K562 (cell line): ENCODE measurements at regions not wholly inside any gene's neighbourhood (a gene's known extent, or its start where the extent isn't known, plus 50 kb on each side); places are given as distances from the start of the nearest gene placed in this dataset.

Experiments used
- ATAC-seq: fragments of 200-7000 bp; cut with Tn5 transposase; 3 replicates; pipeline ENCODE4 v1.9.1; 2020; ENCODE audit warnings: moderate library complexity
- BruUV-seq: library from RNA; stranded (reverse); fragments of 400-500 nt; replicated peaks from 2 replicates; lab custom pipeline; 2021; lab: Mats Ljungman, UMichigan
- CTCF ChIA-PET: fragments of 300-600 bp; formaldehyde crosslinking; extraction: SDS; loops from one replicate; lab custom pipeline; 2021; ENCODE audit warnings: low intra/inter-chr PET ratio; lab: Yijun Ruan, JAX
- POLR2A ChIA-PET: fragments of 300-600, 350-650 bp; sonication (Branson Sonifier 250); formaldehyde crosslinking; extraction: SDS; loops from one replicate; lab custom pipeline; 2021; ENCODE audit warnings: antibody characterized with exemption, inconsistent platforms; lab: Yijun Ruan, JAX
- DNase-seq, 4 experiments: peaks; one replicate each; pipeline versions ENCODE4 v3.0.0 to v3.0.0-alpha.2; 2011 to 2018; ENCODE audit warnings: low spot score in 3 of 4, mixed read lengths in 3 of 4; ENCODE audit errors: extremely low read depth in 1 of 4
- FAIRE-seq: peaks from 2 replicates; lab custom pipeline; 2011; peaks lifted over from hg19 to GRCh38; lab: Jason Lieb, UNC
- H2AFZ ChIP-seq: 2 replicates; pipeline ENCODE4 v1.6.0; 2011; ENCODE audit warnings: low read depth, low read length, control low read depth, inconsistent platforms
- H3K27ac ChIP-seq: fragments of 200-600 bp; 3 replicates; pipeline ENCODE4 v1.8.0; 2011; ENCODE audit warnings: low read depth, mild to moderate bottlenecking, control low read depth, inconsistent platforms, low read length, moderate library complexity, mixed read lengths; ENCODE audit errors: extremely low read depth
- H3K27me3 ChIP-seq, 2 experiments: fragments of 300-600 bp in 1 of 2; 2 replicates in 1 of 2; 3 replicates in 1 of 2; pipeline versions ENCODE4 v1.6.0 to v1.8.0; 2011; ENCODE audit warnings: inconsistent platforms in 2 of 2, low read length in 2 of 2, mild to moderate bottlenecking in 1 of 2, mixed read lengths in 1 of 2, moderate library complexity in 1 of 2; ENCODE audit not compliant: control insufficient read depth in 2 of 2, insufficient read depth in 2 of 2
- H3K36me3 ChIP-seq: fragments of 300-600 bp; 3 replicates; pipeline ENCODE4 v1.8.0; 2011; ENCODE audit warnings: mild to moderate bottlenecking, low read length, inconsistent platforms; ENCODE audit not compliant: control insufficient read depth, insufficient read depth
- H3K4me1 ChIP-seq, 2 experiments: fragments of 200-600 bp in 1 of 2; replicated peaks in 1 of 2; 2 replicates in 1 of 2; 3 replicates in 1 of 2; pipeline versions ENCODE4 v1.5.1 to v1.8.0; 2011; ENCODE audit warnings: inconsistent platforms in 2 of 2, low read length in 2 of 2, mild to moderate bottlenecking in 1 of 2, mixed read lengths in 1 of 2, moderate library complexity in 1 of 2; ENCODE audit not compliant: control insufficient read depth in 2 of 2, insufficient read depth in 2 of 2
- H3K4me2 ChIP-seq: 2 replicates; pipeline ENCODE4 v1.6.1; 2011; ENCODE audit warnings: low read length, control low read depth, inconsistent platforms, mixed read lengths; ENCODE audit not compliant: insufficient read depth
- H3K4me3 ChIP-seq: fragments of 200-600 bp; sonication (generic), shearing (Covaris generic); 2 replicates; pipeline ENCODE4 v1.5.1; 2016; ENCODE audit warnings: control low read depth, inconsistent platforms
- H3K79me2 ChIP-seq: fragments of 200-600 bp; 3 replicates; pipeline ENCODE4 v1.8.0; 2011; ENCODE audit warnings: low read length, inconsistent platforms; ENCODE audit not compliant: control insufficient read depth, insufficient read depth
- H3K9ac ChIP-seq, 2 experiments: 2 replicates each; pipeline versions ENCODE4 v1.6.0 to v1.6.1; 2011; ENCODE audit warnings: low read depth in 2 of 2, low read length in 2 of 2, control low read depth in 1 of 2, inconsistent platforms in 1 of 2, mild to moderate bottlenecking in 1 of 2, mixed read lengths in 1 of 2; ENCODE audit not compliant: insufficient read depth in 1 of 2
- H3K9me1 ChIP-seq: one replicate; pipeline ENCODE4 v1.6.0; 2011; ENCODE audit warnings: inconsistent platforms, mild to moderate bottlenecking, low read length, moderate library complexity; ENCODE audit not compliant: control insufficient read depth, insufficient read depth
- H3K9me3 ChIP-seq: replicated peaks from 2 replicates; pipeline ENCODE4 v1.5.1; 2011; ENCODE audit warnings: low read depth, low read length, inconsistent platforms; ENCODE audit not compliant: control insufficient read depth, insufficient read depth
- H4K20me1 ChIP-seq: replicated peaks from 2 replicates; pipeline ENCODE4 v1.6.1; 2011; ENCODE audit warnings: low read length, inconsistent platforms, mixed read lengths; ENCODE audit not compliant: control insufficient read depth, insufficient read depth
- FOXA1 ChIP-seq: fragments of 450-650 bp; IDR thresholded peaks from 2 replicates; pipeline ENCODE4 v1.6.1; 2016; ENCODE audit warnings: mild to moderate bottlenecking, borderline replicate concordance
- HDAC6 ChIP-seq: IDR thresholded peaks from 2 replicates; pipeline ENCODE4 v1.6.1; 2012; ENCODE audit warnings: low read depth, mild to moderate bottlenecking, control low read depth, inconsistent platforms, low read length, moderate library complexity
- KAT8 ChIP-seq: fragments of 450-650 bp; IDR thresholded peaks from 2 replicates; pipeline ENCODE4 v1.6.1; 2016; ENCODE audit warnings: low read depth, mild to moderate bottlenecking
- KLF10 ChIP-seq: fragments of 250-450 bp; sonication (Bioruptor Pico); IDR thresholded peaks from 2 replicates; pipeline ENCODE4 v1.6.1; 2021; ENCODE audit warnings: matching md5 sums
- KLF6 ChIP-seq: fragments of 250-450 bp; sonication (Bioruptor Pico); IDR thresholded peaks from 2 replicates; pipeline ENCODE4 v1.4.0; 2020; ENCODE audit warnings: mild to moderate bottlenecking, moderate library complexity, borderline replicate concordance
- MLX ChIP-seq, 2 experiments: fragments of 450-650 bp in 1 of 2; sonication (generic) in 1 of 2; formaldehyde crosslinking; conservative IDR thresholded peaks; 2 replicates each; pipeline versions ENCODE4 v1.4.0 to v1.8.1; 2020 to 2022; ENCODE audit warnings: mild to moderate bottlenecking in 1 of 2, missing genetic modification reagents in 1 of 2
- NUFIP1 ChIP-seq: fragments of 450-650 bp; IDR thresholded peaks from 2 replicates; pipeline ENCODE4 v1.6.1; 2018; ENCODE audit not compliant: partially characterized antibody
- PTRF ChIP-seq: fragments of 450-650 bp; IDR thresholded peaks from 2 replicates; pipeline ENCODE4 v1.6.1; 2016; ENCODE audit warnings: mild to moderate bottlenecking, missing genetic modification characterization, missing compliant biosample characterization
- THRAP3 ChIP-seq: fragments of 450-650 bp; IDR thresholded peaks from 2 replicates; pipeline ENCODE4 v1.6.1; 2016; ENCODE audit warnings: mild to moderate bottlenecking, inconsistent platforms, borderline replicate concordance
- WGBS: fragments of 100-300 bp; shearing (Covaris generic); methylation state at CpG from one replicate; pipeline ENCODE4 v1.1.6; 2016; ENCODE audit warnings: low coverage, mixed read lengths; ENCODE audit not compliant: insufficient coverage; ENCODE audit errors: missing lambda C conversion rate; 5-methylcytosine and 5-hydroxymethylcytosine counted together
- in situ Hi-C: fragments of 300-500 bp; cut with MboI; formaldehyde crosslinking; loops from 4 replicates; pipeline ENCODE4 v1.15.0; 2018; ENCODE audit warnings: inconsistent platforms, mixed read lengths
- intact Hi-C: fragments of 100-400 bp; cut with micrococcal nuclease; formaldehyde crosslinking; loops from 2 replicates; pipeline ENCODE4 v1.14.2; 2022
- TF ChIP-seq, protein P1 (sequence below): fragments of 250-450 bp; sonication (Bioruptor Pico); IDR thresholded peaks from 2 replicates; pipeline ENCODE4 v1.5.0; 2021
- TF ChIP-seq, protein P2 (sequence below): fragments of 450-650 bp; IDR thresholded peaks from 2 replicates; pipeline ENCODE4 v1.7.1; 2018; ENCODE audit warnings: mild to moderate bottlenecking, low read depth; ENCODE audit not compliant: partially characterized antibody
- TF ChIP-seq, protein P3 (sequence below): fragments of 250-450 bp; sonication (Bioruptor Pico); IDR thresholded peaks from 2 replicates; pipeline ENCODE4 v1.4.0; 2020; ENCODE audit warnings: mild to moderate bottlenecking, moderate library complexity, borderline replicate concordance

- Histone ChIP-seq H3K4me1 (no peaks in the 10 kb centered on the region), H3K4me2 (no peak overlapping the region), H3K4me3 (no peak overlapping the region), H3K79me2 (no peaks in the 10 kb centered on the region), H3K27ac (no peak overlapping the region), H4K20me1 (no peaks in the 10 kb centered on the region), H3K9ac (no peak overlapping the region), H3K9me1 (no peaks in the 10 kb centered on the region), H3K9me3 (no peaks in the 10 kb centered on the region), H2AFZ (no peak overlapping the region), H3K36me3 (no peaks in the 10 kb centered on the region), H3K27me3 (no peaks in the 10 kb centered on the region)
- intact Hi-C loops: no loop called here
- ChIA-PET POLR2A (no interaction called here), CTCF (no interaction called here)
- WGBS: 0% methylated on average over 5 of the region's 5 CpGs
- in situ Hi-C loops: no loop called here
- ATAC-seq: no peak
- no peak for DNase-seq
- no TSS peak for BruUV-seq
- FAIRE-seq: no peak
- TF ChIP-seq KLF10 (CRISPR knock-in tag): no peak
- no peak for TF ChIP-seq KLF6 (CRISPR knock-in tag)
- no peak for TF ChIP-seq THRAP3
- no peak for TF ChIP-seq PTRF (tag)
- TF ChIP-seq, protein P1, sequence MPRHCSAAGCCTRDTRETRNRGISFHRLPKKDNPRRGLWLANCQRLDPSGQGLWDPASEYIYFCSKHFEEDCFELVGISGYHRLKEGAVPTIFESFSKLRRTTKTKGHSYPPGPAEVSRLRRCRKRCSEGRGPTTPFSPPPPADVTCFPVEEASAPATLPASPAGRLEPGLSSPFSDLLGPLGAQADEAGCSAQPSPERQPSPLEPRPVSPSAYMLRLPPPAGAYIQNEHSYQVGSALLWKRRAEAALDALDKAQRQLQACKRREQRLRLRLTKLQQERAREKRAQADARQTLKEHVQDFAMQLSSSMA: no peak
- TF ChIP-seq, protein P2, sequence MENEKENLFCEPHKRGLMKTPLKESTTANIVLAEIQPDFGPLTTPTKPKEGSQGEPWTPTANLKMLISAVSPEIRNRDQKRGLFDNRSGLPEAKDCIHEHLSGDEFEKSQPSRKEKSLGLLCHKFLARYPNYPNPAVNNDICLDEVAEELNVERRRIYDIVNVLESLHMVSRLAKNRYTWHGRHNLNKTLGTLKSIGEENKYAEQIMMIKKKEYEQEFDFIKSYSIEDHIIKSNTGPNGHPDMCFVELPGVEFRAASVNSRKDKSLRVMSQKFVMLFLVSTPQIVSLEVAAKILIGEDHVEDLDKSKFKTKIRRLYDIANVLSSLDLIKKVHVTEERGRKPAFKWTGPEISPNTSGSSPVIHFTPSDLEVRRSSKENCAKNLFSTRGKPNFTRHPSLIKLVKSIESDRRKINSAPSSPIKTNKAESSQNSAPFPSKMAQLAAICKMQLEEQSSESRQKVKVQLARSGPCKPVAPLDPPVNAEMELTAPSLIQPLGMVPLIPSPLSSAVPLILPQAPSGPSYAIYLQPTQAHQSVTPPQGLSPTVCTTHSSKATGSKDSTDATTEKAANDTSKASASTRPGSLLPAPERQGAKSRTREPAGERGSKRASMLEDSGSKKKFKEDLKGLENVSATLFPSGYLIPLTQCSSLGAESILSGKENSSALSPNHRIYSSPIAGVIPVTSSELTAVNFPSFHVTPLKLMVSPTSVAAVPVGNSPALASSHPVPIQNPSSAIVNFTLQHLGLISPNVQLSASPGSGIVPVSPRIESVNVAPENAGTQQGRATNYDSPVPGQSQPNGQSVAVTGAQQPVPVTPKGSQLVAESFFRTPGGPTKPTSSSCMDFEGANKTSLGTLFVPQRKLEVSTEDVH: no peak
- TF ChIP-seq FOXA1: no peak
- no peak for TF ChIP-seq KAT8
- no peak for TF ChIP-seq HDAC6
- TF ChIP-seq MLX (CRISPR knock-in tag; conservative IDR thresholded peaks at IDR 0.05): no peak
- TF ChIP-seq, protein P3, sequence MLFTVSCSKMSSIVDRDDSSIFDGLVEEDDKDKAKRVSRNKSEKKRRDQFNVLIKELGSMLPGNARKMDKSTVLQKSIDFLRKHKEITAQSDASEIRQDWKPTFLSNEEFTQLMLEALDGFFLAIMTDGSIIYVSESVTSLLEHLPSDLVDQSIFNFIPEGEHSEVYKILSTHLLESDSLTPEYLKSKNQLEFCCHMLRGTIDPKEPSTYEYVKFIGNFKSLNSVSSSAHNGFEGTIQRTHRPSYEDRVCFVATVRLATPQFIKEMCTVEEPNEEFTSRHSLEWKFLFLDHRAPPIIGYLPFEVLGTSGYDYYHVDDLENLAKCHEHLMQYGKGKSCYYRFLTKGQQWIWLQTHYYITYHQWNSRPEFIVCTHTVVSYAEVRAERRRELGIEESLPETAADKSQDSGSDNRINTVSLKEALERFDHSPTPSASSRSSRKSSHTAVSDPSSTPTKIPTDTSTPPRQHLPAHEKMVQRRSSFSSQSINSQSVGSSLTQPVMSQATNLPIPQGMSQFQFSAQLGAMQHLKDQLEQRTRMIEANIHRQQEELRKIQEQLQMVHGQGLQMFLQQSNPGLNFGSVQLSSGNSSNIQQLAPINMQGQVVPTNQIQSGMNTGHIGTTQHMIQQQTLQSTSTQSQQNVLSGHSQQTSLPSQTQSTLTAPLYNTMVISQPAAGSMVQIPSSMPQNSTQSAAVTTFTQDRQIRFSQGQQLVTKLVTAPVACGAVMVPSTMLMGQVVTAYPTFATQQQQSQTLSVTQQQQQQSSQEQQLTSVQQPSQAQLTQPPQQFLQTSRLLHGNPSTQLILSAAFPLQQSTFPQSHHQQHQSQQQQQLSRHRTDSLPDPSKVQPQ (CRISPR knock-in tag): no peak
- no peak for TF ChIP-seq NUFIP1
These were observed 759.4 kb downstream of the ROBO2 start for GRCh38 chr3:77799278-77799677.
